Stimulated activated CD8-positive, alpha-beta memory T cell treated with anti-CD3 and anti-CD28 coated beads, Interleukin-15, amount 100 ng/mL, for 48 hours (primary cell): ENCODE measurements at regions not wholly inside any gene's neighbourhood (a gene's known extent, or its start where the extent isn't known, plus 50 kb on each side); places are given as distances from the start of the nearest gene placed in this dataset.

Experiments
- DNase-seq, 2 donors: peaks; one replicate each; pipeline ENCODE4 v3.0.0-alpha.2; 2020; ENCODE audit warnings: low read depth in 2 of 2

- DNase-seq: no peak
Observed at GRCh38 chrY:7464742-7465141, 553.2 kb upstream of the AMELY start.

- no peak for DNase-seq
Observed at GRCh38 chrY:7463711-7464110, 552.2 kb upstream of the AMELY start.

- no peak for DNase-seq
Observed at GRCh38 chrY:7463196-7463595, 551.6 kb upstream of the AMELY start.

- DNase-seq: no peak
Observed at GRCh38 chrY:7462657-7463056, 551.1 kb upstream of the AMELY start.

- no peak for DNase-seq
Observed at GRCh38 chrY:7461873-7462525, 550.4 kb upstream of the AMELY start.

GRCh38 chrY:7459802-7460201, 548.2 kb upstream of the AMELY start:
- no peak for DNase-seq

GRCh38 chrY:7458301-7459078, 546.9 kb upstream of the AMELY start:
- no peak for DNase-seq

GRCh38 chrY:7457286-7458015, 545.9 kb upstream of the AMELY start:
- no peak for DNase-seq

- no peak for DNase-seq
Observed at GRCh38 chrY:7455626-7456025, 544.1 kb upstream of the AMELY start.

GRCh38 chrY:7453336-7453735, 541.8 kb upstream of the AMELY start:
- no peak for DNase-seq

GRCh38 chrY:7452246-7452645, 540.7 kb upstream of the AMELY start:
- no peak for DNase-seq

GRCh38 chrY:7449860-7450259, 538.3 kb upstream of the AMELY start:
- DNase-seq: no peak

- no peak for DNase-seq
Observed at GRCh38 chrY:7448687-7449086, 537.1 kb upstream of the AMELY start.

- DNase-seq: no peak
Observed at GRCh38 chrY:7447881-7448516, 536.4 kb upstream of the AMELY start.

GRCh38 chrY:7444141-7444540, 532.6 kb upstream of the AMELY start:
- DNase-seq: no peak

- no peak for DNase-seq
Observed at GRCh38 chrY:7440796-7441530, 529.4 kb upstream of the AMELY start.

- no peak for DNase-seq
Observed at GRCh38 chrY:7437086-7437485, 525.5 kb upstream of the AMELY start.

GRCh38 chrY:7433817-7434809, 522.6 kb upstream of the AMELY start:
- no peak for DNase-seq

- no peak for DNase-seq
Observed at GRCh38 chrY:7419165-7419564, 507.6 kb upstream of the AMELY start.

- no peak for DNase-seq
Observed at GRCh38 chrY:7417946-7418345, 506.4 kb upstream of the AMELY start.
